WTC11 (cell line): ENCODE measurements at regions not wholly inside any gene's neighbourhood (a gene's known extent, or its start where the extent isn't known, plus 50 kb on each side); places are given as distances from the start of the nearest gene placed in this dataset.

ENCODE experiments used
- ATAC-seq: fragments of 200-7000 bp; cut with Tn5 transposase; 2 replicates; pipeline ENCODE4 v1.10.0; 2021; ENCODE audit warnings: mild to moderate bottlenecking, moderate library complexity
- CTCF ChIA-PET: fragments of 300-600 bp; sonication (Branson Sonifier 250); formaldehyde crosslinking; loops from one replicate; lab custom pipeline; 2021; ENCODE audit warnings: antibody characterized with exemption; lab: Charles Lee
- POLR2A ChIA-PET: fragments of 350-600 bp; sonication (Branson Sonifier 250); formaldehyde crosslinking; loops from one replicate; lab custom pipeline; 2021; ENCODE audit warnings: antibody characterized with exemption; lab: Charles Lee
- DNase-seq: peaks from one replicate; pipeline ENCODE4 v3.0.0; 2021; ENCODE audit warnings: low spot score
- H3K27ac Mint-ChIP-seq: 2 replicates; pipeline ENCODE4 v1.8.0; 2021; ENCODE audit warnings: mixed read lengths
- H3K27me3 Mint-ChIP-seq: 2 replicates; pipeline ENCODE4 v1.8.0; 2021; ENCODE audit warnings: low read depth, mild to moderate bottlenecking, moderate library complexity, mixed read lengths
- H3K36me3 Mint-ChIP-seq: 2 replicates; pipeline ENCODE4 v1.8.0; 2021; ENCODE audit warnings: mixed read lengths
- H3K4me1 Mint-ChIP-seq: 2 replicates; pipeline ENCODE4 v1.8.0; 2022; ENCODE audit warnings: mixed read lengths
- H3K4me3 Mint-ChIP-seq: 2 replicates; pipeline ENCODE4 v1.8.0; 2021; ENCODE audit warnings: mild to moderate bottlenecking, moderate library complexity, mixed read lengths
- H3K9me3 Mint-ChIP-seq: 2 replicates; pipeline ENCODE4 v1.8.0; 2021; ENCODE audit warnings: mixed read lengths
- ATF1 ChIP-seq: sonication (generic); formaldehyde crosslinking; IDR thresholded peaks from 2 replicates; pipeline ENCODE4 v1.8.1; 2023; ENCODE audit warnings: mild to moderate bottlenecking, moderate library complexity, missing genetic modification reagents
- CBFB ChIP-seq: sonication (generic); formaldehyde crosslinking; IDR thresholded peaks from 2 replicates; pipeline ENCODE4 v1.8.1; 2022; ENCODE audit warnings: mild to moderate bottlenecking, low read depth, missing genetic modification reagents
- CREM ChIP-seq: sonication (generic); formaldehyde crosslinking; IDR thresholded peaks from 2 replicates; pipeline ENCODE4 v1.8.1; 2022; ENCODE audit warnings: mild to moderate bottlenecking, missing genetic modification reagents, moderate library complexity
- ELF4 ChIP-seq: sonication (generic); formaldehyde crosslinking; IDR thresholded peaks from 2 replicates; pipeline ENCODE4 v1.8.1; 2022; ENCODE audit warnings: low read depth, mild to moderate bottlenecking, moderate library complexity, missing genetic modification reagents
- JAZF1 ChIP-seq: fragments of 250-450 bp; sonication (Bioruptor Pico); IDR thresholded peaks from 2 replicates; pipeline ENCODE4 v1.9.0; 2021; ENCODE audit warnings: moderate library complexity, mild to moderate bottlenecking, inconsistent platforms
- MYBL2 ChIP-seq: sonication (generic); formaldehyde crosslinking; IDR thresholded peaks from 2 replicates; pipeline ENCODE4 v1.8.1; 2023; ENCODE audit warnings: mild to moderate bottlenecking, moderate library complexity, missing genetic modification reagents
- NFE2L1 ChIP-seq: sonication (generic); formaldehyde crosslinking; IDR thresholded peaks from 2 replicates; pipeline ENCODE4 v1.8.1; 2023; ENCODE audit warnings: missing genetic modification reagents
- OVOL2 ChIP-seq: fragments of 250-450 bp; sonication (Bioruptor Pico); IDR thresholded peaks from 2 replicates; pipeline ENCODE4 v1.9.0; 2021; ENCODE audit warnings: mild to moderate bottlenecking, borderline replicate concordance
- RELA ChIP-seq: sonication (generic); formaldehyde crosslinking; IDR thresholded peaks from 2 replicates; pipeline ENCODE4 v1.8.1; 2022; ENCODE audit warnings: missing genetic modification reagents, mild to moderate bottlenecking, borderline replicate concordance
- SMAD4 ChIP-seq: sonication (generic); formaldehyde crosslinking; IDR thresholded peaks from 2 replicates; pipeline ENCODE4 v1.8.0; 2022; ENCODE audit warnings: mild to moderate bottlenecking, missing genetic modification reagents
- ZNF232 ChIP-seq: sonication (generic); formaldehyde crosslinking; IDR thresholded peaks from 2 replicates; pipeline ENCODE4 v1.8.0; 2022; ENCODE audit warnings: mild to moderate bottlenecking, missing genetic modification reagents
- ZNF423 ChIP-seq: fragments of 250-450 bp; sonication (Bioruptor Pico); IDR thresholded peaks from 2 replicates; pipeline ENCODE4 v2.1.2; 2022; ENCODE audit warnings: mild to moderate bottlenecking, moderate library complexity
- ZNF671 ChIP-seq: fragments of 250-450 bp; sonication (Bioruptor Pico); IDR thresholded peaks from 2 replicates; pipeline ENCODE4 v1.8.0; 2021; ENCODE audit warnings: mild to moderate bottlenecking
- TF ChIP-seq, protein P1 (sequence below): sonication (generic); formaldehyde crosslinking; IDR thresholded peaks from 2 replicates; pipeline ENCODE4 v1.8.0; 2022; ENCODE audit warnings: mild to moderate bottlenecking, missing genetic modification reagents
- TF ChIP-seq, protein P2 (sequence below): fragments of 200-600 bp; IDR thresholded peaks from 2 replicates; pipeline ENCODE4 v1.8.0; 2022; ENCODE audit warnings: antibody characterized with exemption
- TF ChIP-seq, protein P3 (sequence below): fragments of 250-450 bp; sonication (Bioruptor Pico); IDR thresholded peaks from 2 replicates; pipeline ENCODE4 v1.8.0; 2021; ENCODE audit warnings: mild to moderate bottlenecking
- TF ChIP-seq, protein P4 (sequence below): sonication (generic); formaldehyde crosslinking; IDR thresholded peaks from 2 replicates; pipeline ENCODE4 v1.8.1; 2023; ENCODE audit warnings: mild to moderate bottlenecking, missing genetic modification reagents
- TF ChIP-seq, protein P5 (sequence below): sonication (generic); formaldehyde crosslinking; IDR thresholded peaks from 2 replicates; pipeline ENCODE4 v1.8.1; 2022; ENCODE audit warnings: low read depth, mild to moderate bottlenecking, moderate library complexity, missing genetic modification reagents, borderline replicate concordance
- TF ChIP-seq, protein P6 (sequence below): sonication (generic); formaldehyde crosslinking; IDR thresholded peaks from 2 replicates; pipeline ENCODE4 v1.8.1; 2022; ENCODE audit warnings: mild to moderate bottlenecking, missing genetic modification reagents, moderate library complexity, borderline replicate concordance
- TF ChIP-seq, protein P7 (sequence below): sonication (generic); formaldehyde crosslinking; IDR thresholded peaks from 2 replicates; pipeline ENCODE4 v1.8.1; 2022; ENCODE audit warnings: missing genetic modification reagents, borderline replicate concordance

DNA sequence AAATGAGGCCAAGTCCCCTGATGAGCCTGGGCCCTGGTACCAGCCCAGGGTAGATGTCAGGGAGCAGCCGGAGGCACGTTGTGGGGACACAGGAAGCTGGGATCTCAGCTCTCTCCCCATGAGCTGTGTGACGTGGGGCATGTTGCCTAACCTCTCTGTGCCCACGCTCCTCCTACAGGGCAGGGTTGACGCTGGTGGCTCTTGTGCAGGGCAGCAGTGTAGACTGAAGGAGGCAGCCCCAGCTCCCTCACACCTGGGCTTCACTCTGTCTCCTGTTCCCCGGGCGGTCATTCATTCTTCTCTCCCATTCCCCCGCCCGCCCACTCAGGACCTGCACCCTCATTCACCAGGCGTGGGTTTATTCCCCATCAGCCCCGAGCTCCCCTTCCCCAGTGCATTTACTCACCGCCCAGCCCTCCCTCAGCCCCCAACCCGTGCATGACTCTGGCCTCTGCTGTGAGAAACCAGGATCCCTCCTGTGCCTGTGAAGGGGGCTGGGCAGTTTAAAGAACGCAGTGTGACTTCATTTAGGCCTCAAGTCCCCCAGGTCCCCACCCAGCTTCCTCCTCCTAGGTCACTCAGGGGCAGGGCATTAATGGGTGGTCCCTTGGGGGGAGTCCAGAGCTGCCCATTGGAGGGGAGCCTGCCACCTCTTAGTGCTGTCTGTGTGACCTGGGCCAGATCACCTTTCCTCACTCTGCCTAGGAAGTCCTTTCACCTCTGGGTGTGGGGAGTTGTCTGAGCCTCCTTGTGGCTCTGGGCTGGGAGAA lies 285.7 kb downstream of the PTPRU start:
- peak; percentile 7 for DNase-seq
- TF ChIP-seq CBFB (no peak), OVOL2 (CRISPR knock-in tag) (no peak), CREM (CRISPR knock-in tag) (no peak)
- Mint-ChIP-seq H3K27me3 (no peaks in the 10 kb centered on the region; the same call in 1 of the 2 replicates), H3K27ac (no peak overlapping the region), H3K4me1 (peaks cover 23% of the 10 kb centered on the region), H3K4me3 (no peak overlapping the region), H3K9me3 (no peaks in the 10 kb centered on the region), H3K36me3 (no peaks in the 10 kb centered on the region)
- ChIA-PET CTCF (interaction anchor here (2.1 kb wide), 1 partner anchor 182 kb away, joined by 6 read pairs; no protein-coding TSS in a partner anchor), POLR2A (no interaction called here)
- ATAC-seq = no peak

DNA sequence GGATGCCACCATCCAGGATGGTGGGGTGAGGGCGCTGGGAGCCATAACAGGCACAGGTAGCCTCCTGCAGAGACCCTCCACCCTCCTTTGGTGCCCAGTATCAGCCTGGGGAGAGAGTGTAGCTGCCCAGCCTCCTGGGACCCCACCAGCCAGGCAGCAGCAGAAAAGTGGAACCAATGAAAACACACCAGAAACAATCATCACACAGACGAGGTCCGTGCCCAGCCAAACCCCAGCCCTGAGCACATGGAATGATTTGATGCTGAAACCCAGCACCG lies 285.1 kb downstream of the PTPRU start:
- no peak for TF ChIP-seq CBFB
- TF ChIP-seq, protein P1, sequence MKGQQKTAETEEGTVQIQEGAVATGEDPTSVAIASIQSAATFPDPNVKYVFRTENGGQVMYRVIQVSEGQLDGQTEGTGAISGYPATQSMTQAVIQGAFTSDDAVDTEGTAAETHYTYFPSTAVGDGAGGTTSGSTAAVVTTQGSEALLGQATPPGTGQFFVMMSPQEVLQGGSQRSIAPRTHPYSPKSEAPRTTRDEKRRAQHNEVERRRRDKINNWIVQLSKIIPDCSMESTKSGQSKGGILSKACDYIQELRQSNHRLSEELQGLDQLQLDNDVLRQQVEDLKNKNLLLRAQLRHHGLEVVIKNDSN (CRISPR knock-in tag) = no peak
- TF ChIP-seq NFE2L1 (CRISPR knock-in tag) = no peak
- TF ChIP-seq JAZF1 = no peak
- TF ChIP-seq MYBL2 (CRISPR knock-in tag) = no peak
- no peak for TF ChIP-seq ZNF671 (CRISPR knock-in tag)
- no peak for TF ChIP-seq ATF1
- TF ChIP-seq RELA (CRISPR knock-in tag) = no peak
- TF ChIP-seq, protein P2, sequence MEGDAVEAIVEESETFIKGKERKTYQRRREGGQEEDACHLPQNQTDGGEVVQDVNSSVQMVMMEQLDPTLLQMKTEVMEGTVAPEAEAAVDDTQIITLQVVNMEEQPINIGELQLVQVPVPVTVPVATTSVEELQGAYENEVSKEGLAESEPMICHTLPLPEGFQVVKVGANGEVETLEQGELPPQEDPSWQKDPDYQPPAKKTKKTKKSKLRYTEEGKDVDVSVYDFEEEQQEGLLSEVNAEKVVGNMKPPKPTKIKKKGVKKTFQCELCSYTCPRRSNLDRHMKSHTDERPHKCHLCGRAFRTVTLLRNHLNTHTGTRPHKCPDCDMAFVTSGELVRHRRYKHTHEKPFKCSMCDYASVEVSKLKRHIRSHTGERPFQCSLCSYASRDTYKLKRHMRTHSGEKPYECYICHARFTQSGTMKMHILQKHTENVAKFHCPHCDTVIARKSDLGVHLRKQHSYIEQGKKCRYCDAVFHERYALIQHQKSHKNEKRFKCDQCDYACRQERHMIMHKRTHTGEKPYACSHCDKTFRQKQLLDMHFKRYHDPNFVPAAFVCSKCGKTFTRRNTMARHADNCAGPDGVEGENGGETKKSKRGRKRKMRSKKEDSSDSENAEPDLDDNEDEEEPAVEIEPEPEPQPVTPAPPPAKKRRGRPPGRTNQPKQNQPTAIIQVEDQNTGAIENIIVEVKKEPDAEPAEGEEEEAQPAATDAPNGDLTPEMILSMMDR = no peak
- POLR2A ChIA-PET = no interaction called here
- CTCF ChIA-PET = interaction anchor here (2.1 kb wide), 1 partner anchor 182 kb away, joined by 6 read pairs; no protein-coding TSS in a partner anchor
- ATAC-seq (no peak), DNase-seq (peak; percentile 3)
- H3K27me3 Mint-ChIP-seq = no peaks in the 10 kb centered on the region; the same call in 1 of the 2 replicates
- H3K9me3 Mint-ChIP-seq = no peaks in the 10 kb centered on the region
- no peak overlapping the region for H3K27ac Mint-ChIP-seq
- H3K36me3 Mint-ChIP-seq = no peaks in the 10 kb centered on the region
- H3K4me1 Mint-ChIP-seq = peaks cover 23% of the 10 kb centered on the region
- no peak overlapping the region for H3K4me3 Mint-ChIP-seq

DNA sequence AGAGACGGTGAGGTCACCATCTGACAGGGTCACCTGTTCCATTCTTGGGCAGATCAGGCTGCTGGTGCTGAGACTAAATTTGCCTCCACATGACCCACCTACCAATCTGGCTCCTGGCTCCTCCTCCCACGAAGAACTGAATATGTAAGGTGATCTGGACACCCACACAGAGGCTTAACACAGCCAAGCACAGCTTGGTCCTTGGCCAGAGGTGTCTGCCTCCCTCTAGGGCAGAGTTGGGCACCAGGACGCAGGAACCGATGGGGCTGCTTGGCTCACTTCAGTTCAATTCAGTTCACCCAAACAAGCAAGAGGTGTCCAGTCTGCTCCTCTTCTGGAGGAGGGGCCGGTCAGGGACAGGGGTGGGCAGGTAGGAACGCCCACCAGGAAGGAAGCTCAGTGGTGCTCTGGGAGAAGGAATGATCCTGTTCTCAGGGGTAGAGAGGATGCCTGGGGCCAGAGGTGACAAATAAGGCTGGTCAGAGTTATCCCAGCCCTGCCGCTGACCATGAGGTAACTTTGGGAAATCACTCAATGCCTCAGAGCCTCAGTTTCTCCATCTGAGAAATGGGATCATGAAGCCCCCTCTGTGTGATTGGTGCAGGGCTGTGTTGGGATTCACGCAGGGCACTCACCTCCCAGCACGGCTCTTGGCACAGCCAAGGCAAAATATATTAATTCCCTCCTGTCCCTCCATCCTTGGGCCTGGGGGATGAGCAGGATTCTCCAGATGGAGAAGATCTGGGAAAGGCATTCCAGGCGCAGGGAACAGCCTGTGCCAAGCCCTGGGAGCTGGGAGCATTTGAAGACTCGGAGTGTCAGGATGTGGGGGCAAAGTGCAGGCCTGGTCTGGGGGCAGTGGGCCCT lies 284.5 kb downstream of the PTPRU start:
- peaks cover 23% of the 10 kb centered on the region for H3K4me1 Mint-ChIP-seq
- no peak overlapping the region for H3K4me3 Mint-ChIP-seq
- H3K36me3 Mint-ChIP-seq = no peaks in the 10 kb centered on the region
- no peaks in the 10 kb centered on the region for H3K9me3 Mint-ChIP-seq
- DNase-seq (peak; percentile 2), ATAC-seq (no peak)
- ChIA-PET POLR2A (no interaction called here), CTCF (interaction anchor here (0.9 to 2.1 kb wide), 2 partner anchors 31 to 183 kb away, joined by 3 to 6 read pairs; no protein-coding TSS in a partner anchor)
- H3K27ac Mint-ChIP-seq = no peak overlapping the region
- H3K27me3 Mint-ChIP-seq = no peaks in the 10 kb centered on the region; the same call in 1 of the 2 replicates
- TF ChIP-seq, protein P3, sequence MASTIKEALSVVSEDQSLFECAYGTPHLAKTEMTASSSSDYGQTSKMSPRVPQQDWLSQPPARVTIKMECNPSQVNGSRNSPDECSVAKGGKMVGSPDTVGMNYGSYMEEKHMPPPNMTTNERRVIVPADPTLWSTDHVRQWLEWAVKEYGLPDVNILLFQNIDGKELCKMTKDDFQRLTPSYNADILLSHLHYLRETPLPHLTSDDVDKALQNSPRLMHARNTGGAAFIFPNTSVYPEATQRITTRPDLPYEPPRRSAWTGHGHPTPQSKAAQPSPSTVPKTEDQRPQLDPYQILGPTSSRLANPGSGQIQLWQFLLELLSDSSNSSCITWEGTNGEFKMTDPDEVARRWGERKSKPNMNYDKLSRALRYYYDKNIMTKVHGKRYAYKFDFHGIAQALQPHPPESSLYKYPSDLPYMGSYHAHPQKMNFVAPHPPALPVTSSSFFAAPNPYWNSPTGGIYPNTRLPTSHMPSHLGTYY (CRISPR knock-in tag) = no peak
- no peak for TF ChIP-seq MYBL2 (CRISPR knock-in tag)
- TF ChIP-seq, protein P4, sequence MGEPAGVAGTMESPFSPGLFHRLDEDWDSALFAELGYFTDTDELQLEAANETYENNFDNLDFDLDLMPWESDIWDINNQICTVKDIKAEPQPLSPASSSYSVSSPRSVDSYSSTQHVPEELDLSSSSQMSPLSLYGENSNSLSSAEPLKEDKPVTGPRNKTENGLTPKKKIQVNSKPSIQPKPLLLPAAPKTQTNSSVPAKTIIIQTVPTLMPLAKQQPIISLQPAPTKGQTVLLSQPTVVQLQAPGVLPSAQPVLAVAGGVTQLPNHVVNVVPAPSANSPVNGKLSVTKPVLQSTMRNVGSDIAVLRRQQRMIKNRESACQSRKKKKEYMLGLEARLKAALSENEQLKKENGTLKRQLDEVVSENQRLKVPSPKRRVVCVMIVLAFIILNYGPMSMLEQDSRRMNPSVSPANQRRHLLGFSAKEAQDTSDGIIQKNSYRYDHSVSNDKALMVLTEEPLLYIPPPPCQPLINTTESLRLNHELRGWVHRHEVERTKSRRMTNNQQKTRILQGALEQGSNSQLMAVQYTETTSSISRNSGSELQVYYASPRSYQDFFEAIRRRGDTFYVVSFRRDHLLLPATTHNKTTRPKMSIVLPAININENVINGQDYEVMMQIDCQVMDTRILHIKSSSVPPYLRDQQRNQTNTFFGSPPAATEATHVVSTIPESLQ (CRISPR knock-in tag) = no peak
- TF ChIP-seq, protein P5, sequence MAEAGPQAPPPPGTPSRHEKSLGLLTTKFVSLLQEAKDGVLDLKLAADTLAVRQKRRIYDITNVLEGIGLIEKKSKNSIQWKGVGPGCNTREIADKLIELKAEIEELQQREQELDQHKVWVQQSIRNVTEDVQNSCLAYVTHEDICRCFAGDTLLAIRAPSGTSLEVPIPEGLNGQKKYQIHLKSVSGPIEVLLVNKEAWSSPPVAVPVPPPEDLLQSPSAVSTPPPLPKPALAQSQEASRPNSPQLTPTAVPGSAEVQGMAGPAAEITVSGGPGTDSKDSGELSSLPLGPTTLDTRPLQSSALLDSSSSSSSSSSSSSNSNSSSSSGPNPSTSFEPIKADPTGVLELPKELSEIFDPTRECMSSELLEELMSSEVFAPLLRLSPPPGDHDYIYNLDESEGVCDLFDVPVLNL (CRISPR knock-in tag) = no peak
- no peak for TF ChIP-seq ELF4 (CRISPR knock-in tag)
- no peak for TF ChIP-seq ZNF423 (CRISPR knock-in tag)
- TF ChIP-seq JAZF1 = no peak
- no peak for TF ChIP-seq ZNF232
- no peak for TF ChIP-seq SMAD4 (CRISPR knock-in tag)
- TF ChIP-seq, protein P6, sequence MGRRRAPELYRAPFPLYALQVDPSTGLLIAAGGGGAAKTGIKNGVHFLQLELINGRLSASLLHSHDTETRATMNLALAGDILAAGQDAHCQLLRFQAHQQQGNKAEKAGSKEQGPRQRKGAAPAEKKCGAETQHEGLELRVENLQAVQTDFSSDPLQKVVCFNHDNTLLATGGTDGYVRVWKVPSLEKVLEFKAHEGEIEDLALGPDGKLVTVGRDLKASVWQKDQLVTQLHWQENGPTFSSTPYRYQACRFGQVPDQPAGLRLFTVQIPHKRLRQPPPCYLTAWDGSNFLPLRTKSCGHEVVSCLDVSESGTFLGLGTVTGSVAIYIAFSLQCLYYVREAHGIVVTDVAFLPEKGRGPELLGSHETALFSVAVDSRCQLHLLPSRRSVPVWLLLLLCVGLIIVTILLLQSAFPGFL (CRISPR knock-in tag) = no peak
- TF ChIP-seq, protein P7, sequence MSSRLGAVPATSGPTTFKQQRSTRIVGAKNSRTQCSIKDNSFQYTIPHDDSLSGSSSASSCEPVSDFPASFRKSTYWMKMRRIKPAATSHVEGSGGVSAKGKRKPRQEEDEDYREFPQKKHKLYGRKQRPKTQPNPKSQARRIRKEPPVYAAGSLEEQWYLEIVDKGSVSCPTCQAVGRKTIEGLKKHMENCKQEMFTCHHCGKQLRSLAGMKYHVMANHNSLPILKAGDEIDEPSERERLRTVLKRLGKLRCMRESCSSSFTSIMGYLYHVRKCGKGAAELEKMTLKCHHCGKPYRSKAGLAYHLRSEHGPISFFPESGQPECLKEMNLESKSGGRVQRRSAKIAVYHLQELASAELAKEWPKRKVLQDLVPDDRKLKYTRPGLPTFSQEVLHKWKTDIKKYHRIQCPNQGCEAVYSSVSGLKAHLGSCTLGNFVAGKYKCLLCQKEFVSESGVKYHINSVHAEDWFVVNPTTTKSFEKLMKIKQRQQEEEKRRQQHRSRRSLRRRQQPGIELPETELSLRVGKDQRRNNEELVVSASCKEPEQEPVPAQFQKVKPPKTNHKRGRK (CRISPR knock-in tag) = no peak
